ENCODE measurements at regions not wholly inside any gene's neighbourhood (a gene's known extent, or its start where the extent isn't known, plus 50 kb on each side); places are given as distances from the start of the nearest gene placed in this dataset.

DNA sequence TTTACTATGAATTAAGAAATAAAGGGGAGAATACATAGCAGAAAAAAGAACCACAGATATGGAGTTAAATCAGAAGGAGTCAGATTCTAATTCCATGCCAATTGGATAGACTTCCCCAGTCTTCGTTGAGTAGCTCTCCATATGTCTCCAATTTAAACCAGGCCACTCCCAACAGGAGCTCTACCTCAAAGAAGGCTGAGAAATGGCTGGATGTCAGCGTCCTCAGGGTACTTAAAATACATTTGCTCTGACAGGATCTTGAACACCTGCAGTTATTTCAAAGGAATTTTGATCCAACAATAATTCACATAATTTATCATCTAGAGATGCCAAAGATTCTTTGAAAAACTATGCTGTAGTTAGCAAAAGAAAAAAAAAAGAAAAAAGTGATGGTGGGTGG is 133.9 kb upstream of the FBN2 start:
- no peak for DNase-seq (ENCODE audit: low read depth in 1 of 2, low spot score in 1 of 2)
- ATAC-seq, result no peak
- H3K27ac ChIP-seq, result no peak overlapping the region
- 17% methylated on average over 2 of the region's 2 CpGs for WGBS (ENCODE audit: missing lambda C conversion rate)
- ChIA-PET CTCF (no interaction called here), POLR2A (no interaction called here)
- no peak for FAIRE-seq
- H3K9me3 ChIP-seq, result 0 out of 3 replicates have a peak, but pooled peaks cover 3% of the 10 kb centered on the region
- H3K4me3 ChIP-seq, result no peak overlapping the region
- H3K4me2 ChIP-seq, result no peak overlapping the region
- H3K4me1 ChIP-seq, result no peaks in the 10 kb centered on the region
- TF ChIP-seq BHLHE40 (IDR thresholded peaks at IDR 0.05; ENCODE audit: low read depth, low read length), result no peak
- TF ChIP-seq JUN (IDR thresholded peaks at IDR 0.05), result no peak

DNA sequence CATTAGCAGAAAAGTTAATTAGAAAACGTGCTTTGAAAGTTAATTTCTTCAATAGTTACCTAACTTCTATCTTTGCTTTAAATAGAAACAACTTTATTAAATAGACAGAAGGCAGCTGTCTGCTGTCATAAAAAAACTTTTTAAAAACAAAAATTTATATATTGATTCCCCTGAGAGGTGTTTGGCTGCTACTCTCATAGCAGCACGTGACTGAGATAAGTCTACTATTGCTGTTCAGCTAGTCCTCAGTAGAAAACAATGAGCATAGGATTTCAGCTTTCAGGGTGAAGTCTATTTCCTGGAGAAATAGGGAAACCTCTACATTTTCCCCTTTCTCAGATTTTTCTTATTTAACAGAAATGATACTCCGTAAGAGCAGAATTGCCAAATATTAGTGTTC is 135.0 kb upstream of the FBN2 start:
- TF ChIP-seq, protein P1, sequence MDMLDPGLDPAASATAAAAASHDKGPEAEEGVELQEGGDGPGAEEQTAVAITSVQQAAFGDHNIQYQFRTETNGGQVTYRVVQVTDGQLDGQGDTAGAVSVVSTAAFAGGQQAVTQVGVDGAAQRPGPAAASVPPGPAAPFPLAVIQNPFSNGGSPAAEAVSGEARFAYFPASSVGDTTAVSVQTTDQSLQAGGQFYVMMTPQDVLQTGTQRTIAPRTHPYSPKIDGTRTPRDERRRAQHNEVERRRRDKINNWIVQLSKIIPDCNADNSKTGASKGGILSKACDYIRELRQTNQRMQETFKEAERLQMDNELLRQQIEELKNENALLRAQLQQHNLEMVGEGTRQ (IDR thresholded peaks at IDR 0.05), result no peak
- TF ChIP-seq, protein P2, sequence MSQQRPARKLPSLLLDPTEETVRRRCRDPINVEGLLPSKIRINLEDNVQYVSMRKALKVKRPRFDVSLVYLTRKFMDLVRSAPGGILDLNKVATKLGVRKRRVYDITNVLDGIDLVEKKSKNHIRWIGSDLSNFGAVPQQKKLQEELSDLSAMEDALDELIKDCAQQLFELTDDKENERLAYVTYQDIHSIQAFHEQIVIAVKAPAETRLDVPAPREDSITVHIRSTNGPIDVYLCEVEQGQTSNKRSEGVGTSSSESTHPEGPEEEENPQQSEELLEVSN (IDR thresholded peaks at IDR 0.05; ENCODE audit: borderline replicate concordance, low read depth), result no peak
- TF ChIP-seq KDM1A (IDR thresholded peaks at IDR 0.05; ENCODE audit: low read depth) (no peak), ESRRA (IDR thresholded peaks at IDR 0.05; ENCODE audit: borderline replicate concordance, low read length) (no peak), JUNB (IDR thresholded peaks at IDR 0.05) (no peak), CHD2 (IDR thresholded peaks at IDR 0.05; ENCODE audit: low read length, partially characterized antibody) (no peak), BHLHE40 (IDR thresholded peaks at IDR 0.05; ENCODE audit: low read depth, low read length) (no peak), CBX2 (IDR thresholded peaks at IDR 0.05; ENCODE audit: borderline replicate concordance, low read depth) (no peak)
- TF ChIP-seq, protein P3, sequence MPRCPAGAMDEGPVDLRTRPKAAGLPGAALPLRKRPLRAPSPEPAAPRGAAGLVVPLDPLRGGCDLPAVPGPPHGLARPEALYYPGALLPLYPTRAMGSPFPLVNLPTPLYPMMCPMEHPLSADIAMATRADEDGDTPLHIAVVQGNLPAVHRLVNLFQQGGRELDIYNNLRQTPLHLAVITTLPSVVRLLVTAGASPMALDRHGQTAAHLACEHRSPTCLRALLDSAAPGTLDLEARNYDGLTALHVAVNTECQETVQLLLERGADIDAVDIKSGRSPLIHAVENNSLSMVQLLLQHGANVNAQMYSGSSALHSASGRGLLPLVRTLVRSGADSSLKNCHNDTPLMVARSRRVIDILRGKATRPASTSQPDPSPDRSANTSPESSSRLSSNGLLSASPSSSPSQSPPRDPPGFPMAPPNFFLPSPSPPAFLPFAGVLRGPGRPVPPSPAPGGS (IDR thresholded peaks at IDR 0.05), result no peak
- TF ChIP-seq, protein P4, sequence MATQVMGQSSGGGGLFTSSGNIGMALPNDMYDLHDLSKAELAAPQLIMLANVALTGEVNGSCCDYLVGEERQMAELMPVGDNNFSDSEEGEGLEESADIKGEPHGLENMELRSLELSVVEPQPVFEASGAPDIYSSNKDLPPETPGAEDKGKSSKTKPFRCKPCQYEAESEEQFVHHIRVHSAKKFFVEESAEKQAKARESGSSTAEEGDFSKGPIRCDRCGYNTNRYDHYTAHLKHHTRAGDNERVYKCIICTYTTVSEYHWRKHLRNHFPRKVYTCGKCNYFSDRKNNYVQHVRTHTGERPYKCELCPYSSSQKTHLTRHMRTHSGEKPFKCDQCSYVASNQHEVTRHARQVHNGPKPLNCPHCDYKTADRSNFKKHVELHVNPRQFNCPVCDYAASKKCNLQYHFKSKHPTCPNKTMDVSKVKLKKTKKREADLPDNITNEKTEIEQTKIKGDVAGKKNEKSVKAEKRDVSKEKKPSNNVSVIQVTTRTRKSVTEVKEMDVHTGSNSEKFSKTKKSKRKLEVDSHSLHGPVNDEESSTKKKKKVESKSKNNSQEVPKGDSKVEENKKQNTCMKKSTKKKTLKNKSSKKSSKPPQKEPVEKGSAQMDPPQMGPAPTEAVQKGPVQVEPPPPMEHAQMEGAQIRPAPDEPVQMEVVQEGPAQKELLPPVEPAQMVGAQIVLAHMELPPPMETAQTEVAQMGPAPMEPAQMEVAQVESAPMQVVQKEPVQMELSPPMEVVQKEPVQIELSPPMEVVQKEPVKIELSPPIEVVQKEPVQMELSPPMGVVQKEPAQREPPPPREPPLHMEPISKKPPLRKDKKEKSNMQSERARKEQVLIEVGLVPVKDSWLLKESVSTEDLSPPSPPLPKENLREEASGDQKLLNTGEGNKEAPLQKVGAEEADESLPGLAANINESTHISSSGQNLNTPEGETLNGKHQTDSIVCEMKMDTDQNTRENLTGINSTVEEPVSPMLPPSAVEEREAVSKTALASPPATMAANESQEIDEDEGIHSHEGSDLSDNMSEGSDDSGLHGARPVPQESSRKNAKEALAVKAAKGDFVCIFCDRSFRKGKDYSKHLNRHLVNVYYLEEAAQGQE (IDR thresholded peaks at IDR 0.05), result no peak
- FAIRE-seq (no peak), DNase-seq (ENCODE audit: low read depth in 1 of 2, low spot score in 1 of 2) (no peak)

DNA sequence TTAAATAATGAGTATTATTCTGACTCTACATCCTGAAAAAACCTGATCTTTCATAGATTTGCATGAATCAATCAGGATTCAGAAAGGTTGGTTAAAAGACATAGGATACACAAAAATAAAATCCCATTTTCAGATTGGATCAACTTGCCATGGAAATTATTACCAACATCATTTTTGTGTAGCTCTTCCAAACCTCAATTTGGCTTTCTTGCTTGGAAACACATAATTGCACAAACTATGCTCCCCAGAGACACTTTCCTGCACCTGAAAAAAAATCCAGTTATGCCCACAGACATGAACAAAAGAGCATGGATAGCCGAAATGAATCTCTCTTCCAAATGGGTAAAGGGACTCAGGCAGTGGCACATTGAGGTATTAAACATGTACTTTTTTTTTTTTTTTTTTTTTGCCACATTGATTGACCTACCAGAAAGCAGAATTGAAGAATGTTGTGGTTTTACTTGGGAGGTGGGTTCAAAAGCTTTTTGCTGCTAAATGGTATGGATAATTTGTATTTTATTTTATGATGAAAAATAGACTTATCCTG is 135.4 kb upstream of the FBN2 start:
- no peak for ATAC-seq
- FAIRE-seq, result no peak
- H3K27ac ChIP-seq, result no peak overlapping the region
- H3K9me3 ChIP-seq, result 0 out of 3 replicates have a peak, but pooled peaks cover 3% of the 10 kb centered on the region
- TF ChIP-seq PHF8 (IDR thresholded peaks at IDR 0.05; ENCODE audit: borderline replicate concordance, low read depth), result no peak
- TF ChIP-seq, protein P5, sequence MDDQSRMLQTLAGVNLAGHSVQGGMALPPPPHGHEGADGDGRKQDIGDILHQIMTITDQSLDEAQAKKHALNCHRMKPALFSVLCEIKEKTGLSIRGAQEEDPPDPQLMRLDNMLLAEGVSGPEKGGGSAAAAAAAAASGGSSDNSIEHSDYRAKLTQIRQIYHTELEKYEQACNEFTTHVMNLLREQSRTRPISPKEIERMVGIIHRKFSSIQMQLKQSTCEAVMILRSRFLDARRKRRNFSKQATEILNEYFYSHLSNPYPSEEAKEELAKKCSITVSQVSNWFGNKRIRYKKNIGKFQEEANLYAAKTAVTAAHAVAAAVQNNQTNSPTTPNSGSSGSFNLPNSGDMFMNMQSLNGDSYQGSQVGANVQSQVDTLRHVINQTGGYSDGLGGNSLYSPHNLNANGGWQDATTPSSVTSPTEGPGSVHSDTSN (IDR thresholded peaks at IDR 0.05), result no peak
- TF ChIP-seq ZSCAN20 (CRISPR knock-in tag; IDR thresholded peaks at IDR 0.05), result no peak
- TF ChIP-seq, protein P3 (IDR thresholded peaks at IDR 0.05), result no peak
- TF ChIP-seq SREBF2 (IDR thresholded peaks at IDR 0.05), result no peak
- TF ChIP-seq, protein P6, sequence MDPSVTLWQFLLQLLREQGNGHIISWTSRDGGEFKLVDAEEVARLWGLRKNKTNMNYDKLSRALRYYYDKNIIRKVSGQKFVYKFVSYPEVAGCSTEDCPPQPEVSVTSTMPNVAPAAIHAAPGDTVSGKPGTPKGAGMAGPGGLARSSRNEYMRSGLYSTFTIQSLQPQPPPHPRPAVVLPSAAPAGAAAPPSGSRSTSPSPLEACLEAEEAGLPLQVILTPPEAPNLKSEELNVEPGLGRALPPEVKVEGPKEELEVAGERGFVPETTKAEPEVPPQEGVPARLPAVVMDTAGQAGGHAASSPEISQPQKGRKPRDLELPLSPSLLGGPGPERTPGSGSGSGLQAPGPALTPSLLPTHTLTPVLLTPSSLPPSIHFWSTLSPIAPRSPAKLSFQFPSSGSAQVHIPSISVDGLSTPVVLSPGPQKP (IDR thresholded peaks at IDR 0.05; ENCODE audit: low read depth, low read length), result no peak
- TF ChIP-seq NFE2L2 (conservative IDR thresholded peaks at IDR 0.05; ENCODE audit: low read length), result no peak
- TF ChIP-seq RFX5 (IDR thresholded peaks at IDR 0.05), result no peak
- TF ChIP-seq CHD2 (IDR thresholded peaks at IDR 0.05; ENCODE audit: low read length, partially characterized antibody), result no peak
- no peak for TF ChIP-seq RAD21 (conservative IDR thresholded peaks at IDR 0.05 in 1 of 2, IDR thresholded peaks at IDR 0.05 in 1 of 2)
- no peak for TF ChIP-seq JUNB (IDR thresholded peaks at IDR 0.05)
- no peak for DNase-seq (ENCODE audit: low read depth in 1 of 2, low spot score in 1 of 2)
- no peak overlapping the region for H3K4me2 ChIP-seq
- 49% methylated on average over 1 of the region's 1 CpG for WGBS (ENCODE audit: missing lambda C conversion rate)
- H3K4me1 ChIP-seq, result no peaks in the 10 kb centered on the region
- no peak overlapping the region for H3K4me3 ChIP-seq
- POLR2A ChIA-PET, result no interaction called here
- CTCF ChIA-PET, result interaction anchor here (0.7 kb wide), 2 partner anchors 165 to 839 kb away, joined by 3 to 4 read pairs; no protein-coding TSS in a partner anchor

More for the DNA sequence above, 135.0 kb upstream of the FBN2 start:
- POLR2A ChIA-PET, result no interaction called here
- 0 out of 3 replicates have a peak, but pooled peaks cover 3% of the 10 kb centered on the region for H3K9me3 ChIP-seq
- H3K4me2 ChIP-seq, result no peak overlapping the region
- WGBS (ENCODE audit: missing lambda C conversion rate), result 56% methylated on average over 3 of the region's 3 CpGs
- H3K27ac ChIP-seq, result no peak overlapping the region
- CTCF ChIA-PET, result interaction anchor here (0.7 kb wide), 2 partner anchors 165 to 838 kb away, joined by 3 to 4 read pairs; no protein-coding TSS in a partner anchor
- H3K4me1 ChIP-seq, result no peaks in the 10 kb centered on the region
- H3K4me3 ChIP-seq, result no peak overlapping the region
- ATAC-seq, result no peak
